ENCODE measurements at regions not wholly inside any gene's neighbourhood (a gene's known extent, or its start where the extent isn't known, plus 50 kb on each side); places are given as distances from the start of the nearest gene placed in this dataset.
"Not testable (repeated sequence)": the region's sequence is repeated elsewhere in the genome, so short reads cannot be mapped to it uniquely, and the experiment has no call there.

- H3K4me3 Mint-ChIP-seq: no peak overlapping the region
- no peaks in the 10 kb centered on the region for H3K27me3 Mint-ChIP-seq (ENCODE audit: low read depth)
- H3K27ac Mint-ChIP-seq: no peak overlapping the region
- peaks cover 16% of the 10 kb centered on the region for H3K9me3 Mint-ChIP-seq
- H3K36me3 Mint-ChIP-seq (ENCODE audit: low read depth): no peaks in the 10 kb centered on the region
- H3K4me1 Mint-ChIP-seq (ENCODE audit: low read depth): no peaks in the 10 kb centered on the region
Observed at GRCh38 chr4:186829097-186829496, 105.4 kb upstream of the FAT1 start.

- no peaks in the 10 kb centered on the region for H3K4me1 Mint-ChIP-seq (ENCODE audit: low read depth)
- H3K9me3 Mint-ChIP-seq: peaks cover 16% of the 10 kb centered on the region
- H3K4me3 Mint-ChIP-seq: no peak overlapping the region
- H3K36me3 Mint-ChIP-seq (ENCODE audit: low read depth): no peaks in the 10 kb centered on the region
- no peaks in the 10 kb centered on the region for H3K27me3 Mint-ChIP-seq (ENCODE audit: low read depth)
- H3K27ac Mint-ChIP-seq: no peak overlapping the region
Observed at GRCh38 chr4:186829740-186830449, 106.2 kb upstream of the FAT1 start.

- Mint-ChIP-seq H3K27ac (no peak overlapping the region), H3K27me3 (ENCODE audit: low read depth) (no peaks in the 10 kb centered on the region), H3K36me3 (ENCODE audit: low read depth) (no peaks in the 10 kb centered on the region), H3K9me3 (peaks cover 16% of the 10 kb centered on the region), H3K4me1 (ENCODE audit: low read depth) (no peaks in the 10 kb centered on the region), H3K4me3 (no peak overlapping the region)
Observed at GRCh38 chr4:186831574-186831973, 107.9 kb upstream of the FAT1 start.

- no peaks in the 10 kb centered on the region for H3K27me3 Mint-ChIP-seq (ENCODE audit: low read depth)
- no peaks in the 10 kb centered on the region for H3K36me3 Mint-ChIP-seq (ENCODE audit: low read depth)
- peaks cover 20% of the 10 kb centered on the region for H3K9me3 Mint-ChIP-seq
- H3K27ac Mint-ChIP-seq: no peak overlapping the region
- H3K4me3 Mint-ChIP-seq: no peak overlapping the region
- H3K4me1 Mint-ChIP-seq (ENCODE audit: low read depth): no peaks in the 10 kb centered on the region
Observed at GRCh38 chr4:186832906-186833305, 109.2 kb upstream of the FAT1 start.

- not testable (repeated sequence) for H3K27ac Mint-ChIP-seq; H3K4me1 Mint-ChIP-seq (ENCODE audit: low read depth); H3K4me3 Mint-ChIP-seq; H3K36me3 Mint-ChIP-seq (ENCODE audit: low read depth); H3K27me3 Mint-ChIP-seq (ENCODE audit: low read depth)
- peaks cover 13% of the 10 kb centered on the region for H3K9me3 Mint-ChIP-seq
Observed at GRCh38 chr4:186837463-186837862, 113.8 kb upstream of the FAT1 start.

GRCh38 chr4:186838295-186838694 is 114.6 kb upstream of the FAT1 start:
- no peak overlapping the region for H3K27ac Mint-ChIP-seq
- peaks cover 13% of the 10 kb centered on the region for H3K9me3 Mint-ChIP-seq
- no peaks in the 10 kb centered on the region for H3K27me3 Mint-ChIP-seq (ENCODE audit: low read depth)
- no peak overlapping the region for H3K4me3 Mint-ChIP-seq
- H3K36me3 Mint-ChIP-seq (ENCODE audit: low read depth): no peaks in the 10 kb centered on the region
- H3K4me1 Mint-ChIP-seq (ENCODE audit: low read depth): no peaks in the 10 kb centered on the region

GRCh38 chr4:186839122-186840037 is 115.7 kb upstream of the FAT1 start:
- H3K4me3 Mint-ChIP-seq: no peak overlapping the region
- H3K36me3 Mint-ChIP-seq (ENCODE audit: low read depth): no peaks in the 10 kb centered on the region
- no peaks in the 10 kb centered on the region for H3K27me3 Mint-ChIP-seq (ENCODE audit: low read depth)
- H3K27ac Mint-ChIP-seq: no peak overlapping the region
- H3K4me1 Mint-ChIP-seq (ENCODE audit: low read depth): no peaks in the 10 kb centered on the region
- H3K9me3 Mint-ChIP-seq: peaks cover 13% of the 10 kb centered on the region

GRCh38 chr4:186840222-186840701 is 116.6 kb upstream of the FAT1 start:
- no peaks in the 10 kb centered on the region for H3K27me3 Mint-ChIP-seq (ENCODE audit: low read depth)
- no peaks in the 10 kb centered on the region for H3K4me1 Mint-ChIP-seq (ENCODE audit: low read depth)
- H3K36me3 Mint-ChIP-seq (ENCODE audit: low read depth): no peaks in the 10 kb centered on the region
- peaks cover 13% of the 10 kb centered on the region for H3K9me3 Mint-ChIP-seq
- H3K27ac Mint-ChIP-seq: no peak overlapping the region
- H3K4me3 Mint-ChIP-seq: no peak overlapping the region

- H3K9me3 Mint-ChIP-seq: peaks cover 13% of the 10 kb centered on the region
- H3K4me1 Mint-ChIP-seq (ENCODE audit: low read depth): no peaks in the 10 kb centered on the region
- H3K27ac Mint-ChIP-seq: no peak overlapping the region
- H3K4me3 Mint-ChIP-seq: no peak overlapping the region
- H3K27me3 Mint-ChIP-seq (ENCODE audit: low read depth): no peaks in the 10 kb centered on the region
- no peaks in the 10 kb centered on the region for H3K36me3 Mint-ChIP-seq (ENCODE audit: low read depth)
Observed at GRCh38 chr4:186840771-186841301, 117.2 kb upstream of the FAT1 start.

GRCh38 chr4:186844059-186844681 is 120.5 kb upstream of the FAT1 start:
- Mint-ChIP-seq H3K9me3 (peaks cover 21% of the 10 kb centered on the region), H3K27me3 (ENCODE audit: low read depth) (no peaks in the 10 kb centered on the region), H3K27ac (no peak overlapping the region), H3K4me1 (ENCODE audit: low read depth) (no peaks in the 10 kb centered on the region), H3K4me3 (no peak overlapping the region), H3K36me3 (ENCODE audit: low read depth) (no peaks in the 10 kb centered on the region)

GRCh38 chr4:186845137-186845842 is 121.6 kb upstream of the FAT1 start:
- no peaks in the 10 kb centered on the region for H3K4me1 Mint-ChIP-seq (ENCODE audit: low read depth)
- H3K27ac Mint-ChIP-seq: no peak overlapping the region
- peaks cover 18% of the 10 kb centered on the region for H3K9me3 Mint-ChIP-seq
- H3K4me3 Mint-ChIP-seq: no peak overlapping the region
- no peaks in the 10 kb centered on the region for H3K36me3 Mint-ChIP-seq (ENCODE audit: low read depth)
- H3K27me3 Mint-ChIP-seq (ENCODE audit: low read depth): no peaks in the 10 kb centered on the region

- peaks cover 18% of the 10 kb centered on the region for H3K9me3 Mint-ChIP-seq
- H3K27me3 Mint-ChIP-seq (ENCODE audit: low read depth): no peaks in the 10 kb centered on the region
- H3K4me3 Mint-ChIP-seq: no peak overlapping the region
Observed at GRCh38 chr4:186846426-186846825, 122.8 kb upstream of the FAT1 start.

GRCh38 chr4:186847429-186848131 is 123.9 kb upstream of the FAT1 start:
- not testable (repeated sequence) for H3K4me1 Mint-ChIP-seq (ENCODE audit: low read depth); H3K36me3 Mint-ChIP-seq (ENCODE audit: low read depth); H3K4me3 Mint-ChIP-seq; H3K27ac Mint-ChIP-seq; H3K27me3 Mint-ChIP-seq (ENCODE audit: low read depth)
- peaks cover 18% of the 10 kb centered on the region for H3K9me3 Mint-ChIP-seq

More at GRCh38 chr4:186846426-186846825, 122.8 kb upstream of the FAT1 start:
- no peak overlapping the region for H3K27ac Mint-ChIP-seq
- no peaks in the 10 kb centered on the region for H3K36me3 Mint-ChIP-seq (ENCODE audit: low read depth)
- H3K4me1 Mint-ChIP-seq (ENCODE audit: low read depth): no peaks in the 10 kb centered on the region

Measured in T-helper 1 cell treated with Interleukin-12 subunit alpha and Interleukin-12 subunit beta and Interleukin-4 antibody, amounts not matched to agents 30 μg/mL and 1 μg/mL, for 36 hours (primary cell).